H1 (cell line): ENCODE measurements at regions not wholly inside any gene's neighbourhood (a gene's known extent, or its start where the extent isn't known, plus 50 kb on each side); places are given as distances from the start of the nearest gene placed in this dataset.

Source experiments
- CTCF ChIP-seq, 3 experiments: IDR thresholded peaks; 1 replicate in 2 of 3; 2 replicates in 1 of 3; pipeline versions ENCODE4 v1.5.1 to v1.6.1; 2011; ENCODE audit warnings: low read length in 3 of 3, mild to moderate bottlenecking in 3 of 3, inconsistent platforms in 2 of 3, low read depth in 1 of 3, moderate library complexity in 1 of 3; ENCODE audit not compliant: insufficient read depth in 1 of 3; ENCODE audit errors: control extremely low read depth in 1 of 3
- JUN ChIP-seq: IDR thresholded peaks from 2 replicates; pipeline ENCODE4 v1.6.1; 2011; ENCODE audit warnings: low read depth, mild to moderate bottlenecking, improper control_type of control experiment, low read length
- JUND ChIP-seq: IDR thresholded peaks from 2 replicates; pipeline ENCODE4 v1.6.1; 2011; ENCODE audit warnings: mild to moderate bottlenecking, improper control_type of control experiment, low read length
- POLR2AphosphoS5 ChIP-seq: IDR thresholded peaks from 2 replicates; pipeline ENCODE4 v1.6.1; 2011; ENCODE audit warnings: low read depth, low read length
- RAD21 ChIP-seq, 2 experiments: IDR thresholded peaks in 1 of 2; conservative IDR thresholded peaks in 1 of 2; 2 replicates each; pipeline ENCODE4 v1.6.1; 2011; ENCODE audit warnings: low read depth in 2 of 2, low read length in 2 of 2, improper control_type of control experiment in 1 of 2, inconsistent platforms in 1 of 2, mild to moderate bottlenecking in 1 of 2, moderate library complexity in 1 of 2
- SIN3A ChIP-seq, 2 experiments: IDR thresholded peaks in 1 of 2; conservative IDR thresholded peaks in 1 of 2; 2 replicates each; pipeline ENCODE4 v1.6.1; 2011 to 2012; ENCODE audit warnings: low read length in 2 of 2, improper control_type of control experiment in 1 of 2, low read depth in 1 of 2, mild to moderate bottlenecking in 1 of 2
- SRF ChIP-seq: IDR thresholded peaks from 2 replicates; pipeline ENCODE4 v1.6.1; 2011; ENCODE audit warnings: mild to moderate bottlenecking, low read depth, low read length, moderate library complexity
- TAF1 ChIP-seq: IDR thresholded peaks from 2 replicates; pipeline ENCODE4 v1.6.1; 2011; ENCODE audit warnings: mild to moderate bottlenecking, low read depth, low read length

- no peak for TF ChIP-seq RAD21 (IDR thresholded peaks at IDR 0.05 in 1 of 2, conservative IDR thresholded peaks at IDR 0.05 in 1 of 2; ENCODE audit: low read depth in 2 of 2, low read length in 2 of 2)
- TF ChIP-seq CTCF (IDR thresholded peaks at IDR 0.05; ENCODE audit: control extremely low read depth in 1 of 3, insufficient read depth in 1 of 3, low read depth in 1 of 3, low read length in 3 of 3): no peak
- no peak for TF ChIP-seq SRF
- no peak for TF ChIP-seq TAF1
- no peak for TF ChIP-seq JUND
- TF ChIP-seq POLR2AphosphoS5: no peak
- no peak for TF ChIP-seq SIN3A (conservative IDR thresholded peaks at IDR 0.05 in 1 of 2, IDR thresholded peaks at IDR 0.05 in 1 of 2; ENCODE audit: low read depth in 1 of 2, low read length in 2 of 2)
- no peak for TF ChIP-seq JUN
These were observed 108.2 kb upstream of the LOC128125822 start for GRCh38 chr6:63464060-63464459.
